Stimulated activated CD8-positive, alpha-beta memory T cell treated with anti-CD3 and anti-CD28 coated beads, Interleukin-15, amount 100 ng/mL, for 4 hours (primary cell): ENCODE measurements at regions not wholly inside any gene's neighbourhood (a gene's known extent, or its start where the extent isn't known, plus 50 kb on each side); places are given as distances from the start of the nearest gene placed in this dataset.
"Not testable (repeated sequence)": the region's sequence is repeated elsewhere in the genome, so short reads cannot be mapped to it uniquely, and the experiment has no call there.

Experiments
- DNase-seq, 2 donors: peaks; one replicate each; pipeline ENCODE4 v3.0.0-alpha.2; 2020; ENCODE audit warnings: low read depth in 2 of 2

DNA sequence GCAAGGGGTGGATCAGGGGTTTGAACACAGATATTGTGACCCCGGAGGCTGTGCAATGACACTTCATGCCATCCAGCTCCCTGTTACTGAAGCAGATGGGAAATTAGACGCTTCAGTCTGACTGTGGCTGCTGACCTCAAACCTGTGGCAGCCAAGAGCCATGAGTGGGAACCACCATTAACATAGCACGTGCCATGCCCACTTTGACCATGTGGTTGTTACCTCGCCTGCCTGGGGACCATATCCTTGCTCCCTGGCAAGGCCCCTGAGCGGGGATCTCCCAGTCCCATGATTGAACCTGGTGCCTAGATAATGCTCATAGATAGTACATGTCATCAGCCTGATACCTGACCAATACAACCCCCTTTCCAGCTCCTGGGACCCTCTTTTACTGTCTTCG lies 68.9 kb downstream of the CYP26B1 start:
- no peak for DNase-seq

DNA sequence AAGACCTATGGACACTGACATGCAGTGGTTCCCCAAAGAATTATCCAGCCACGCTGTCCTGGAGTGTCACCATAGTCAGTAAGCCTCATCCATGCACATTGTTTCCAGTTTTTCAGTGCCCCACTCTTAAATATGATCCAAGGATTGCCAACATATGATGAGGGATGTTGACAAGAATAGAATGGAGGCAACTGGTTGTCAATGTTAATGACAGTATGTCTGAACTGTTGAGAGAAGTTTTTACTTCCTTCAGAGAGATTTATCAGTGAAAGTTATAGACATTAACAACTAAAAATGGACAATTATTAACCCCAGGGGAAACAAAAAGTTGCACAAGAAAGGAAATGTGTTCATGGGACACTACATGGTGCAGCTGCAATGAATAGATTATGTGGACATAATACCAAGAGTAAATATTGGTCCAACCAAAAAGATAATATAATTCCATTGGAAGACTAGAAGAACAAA lies 69.9 kb downstream of the CYP26B1 start:
- no peak for DNase-seq

DNA sequence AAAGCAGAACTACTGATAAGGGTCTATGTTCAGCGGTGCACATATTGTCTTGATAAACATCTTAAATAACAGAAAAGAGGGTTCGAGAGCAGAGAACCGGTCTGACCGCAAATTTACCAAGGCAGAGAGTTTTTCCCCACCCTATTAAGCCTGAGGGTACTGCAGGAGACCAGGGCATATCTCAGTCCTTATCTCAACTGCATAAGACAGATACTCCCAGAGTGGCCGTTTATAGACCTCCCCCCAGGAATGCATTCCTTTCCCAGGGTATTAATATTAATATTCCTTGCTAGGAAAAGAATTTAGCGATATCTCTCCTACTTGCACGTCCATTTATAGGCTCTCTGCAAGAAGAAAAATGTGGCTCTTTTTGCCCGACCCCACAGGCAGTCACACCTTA lies 74.3 kb downstream of the CYP26B1 start:
- DNase-seq, result not testable (repeated sequence)

DNA sequence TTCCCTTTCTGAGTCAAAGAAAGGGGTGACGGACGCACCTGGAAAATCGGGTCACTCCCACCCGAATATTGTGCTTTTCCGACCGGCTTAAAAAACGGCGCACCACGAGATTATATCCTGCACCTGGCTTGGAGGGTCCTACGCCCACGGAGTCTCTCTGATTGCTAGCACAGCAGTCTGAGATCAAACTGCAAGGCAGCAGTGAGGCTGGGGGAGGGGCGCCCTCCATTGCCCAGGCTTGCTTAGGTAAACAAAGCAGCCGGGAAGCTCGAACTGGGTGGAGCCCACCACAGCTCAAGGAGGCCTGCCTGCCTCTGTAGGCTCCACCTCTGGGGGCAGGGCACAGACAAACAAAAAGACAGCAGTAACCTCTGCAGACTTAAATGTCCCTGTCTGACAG lies 83.5 kb downstream of the CYP26B1 start:
- DNase-seq, result not testable (repeated sequence)

DNA sequence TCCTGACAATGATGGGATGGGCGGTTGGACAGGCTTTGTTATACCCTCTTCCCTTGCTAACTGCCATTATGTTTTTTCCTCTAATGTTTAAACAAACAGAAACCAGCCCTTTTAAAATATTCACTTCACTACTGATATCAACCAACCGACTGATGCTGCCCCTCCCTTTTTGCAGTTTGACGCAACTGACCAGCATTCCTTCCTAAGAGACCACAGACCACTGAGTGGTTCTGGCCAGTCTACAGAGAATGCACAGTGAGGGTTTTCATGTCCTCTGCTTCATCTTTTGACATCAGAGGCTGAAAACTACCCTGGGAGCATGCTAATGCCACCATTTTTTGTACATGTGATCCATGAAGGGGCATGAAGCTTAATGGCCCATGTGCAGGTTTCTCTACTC lies 85.3 kb downstream of the CYP26B1 start:
- DNase-seq, result no peak

DNA sequence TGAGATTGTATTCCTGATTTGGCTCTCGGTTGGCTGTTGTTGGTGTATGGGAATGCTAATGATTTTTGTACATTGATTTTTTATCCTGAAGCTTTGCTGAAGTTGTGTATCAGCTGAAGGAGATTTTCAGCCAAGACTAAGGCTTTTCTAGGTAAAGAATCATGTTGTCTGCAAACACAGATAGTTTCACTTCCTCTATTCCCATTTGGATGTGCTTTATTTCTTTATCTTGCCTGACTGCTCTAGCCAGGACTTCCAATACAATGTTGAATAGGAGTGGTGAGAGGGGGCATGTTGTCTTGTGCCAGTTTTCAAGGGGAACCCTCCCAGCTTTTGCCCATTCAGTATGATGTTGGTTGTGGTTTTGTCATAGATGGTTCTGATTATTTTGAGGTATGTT lies 90.4 kb downstream of the CYP26B1 start:
- no peak for DNase-seq

DNA sequence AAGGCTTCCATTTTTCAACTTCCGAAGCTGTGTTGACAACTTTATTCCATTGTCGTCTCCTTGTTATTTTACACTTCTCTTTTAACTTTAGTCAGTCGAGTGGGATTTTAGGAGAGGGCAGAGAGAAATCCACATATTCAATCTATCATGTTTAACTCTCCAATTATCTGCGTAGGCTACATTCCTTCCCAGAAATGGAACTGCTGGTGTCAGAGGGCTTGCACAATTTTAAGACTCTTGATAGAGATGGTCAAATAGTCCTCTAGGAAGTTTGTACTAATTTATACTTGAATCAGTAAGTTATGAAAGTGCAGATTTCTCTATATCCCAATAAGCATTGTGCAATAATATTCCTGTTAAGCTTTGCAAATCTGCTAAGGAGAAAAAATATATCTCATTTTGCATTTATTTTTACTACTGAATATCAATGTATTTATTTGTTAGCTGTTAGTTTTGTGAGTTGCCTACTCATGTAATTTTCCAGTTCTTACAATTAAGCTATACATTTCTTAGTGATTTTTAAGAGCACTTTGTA lies 95.6 kb downstream of the CYP26B1 start:
- DNase-seq, result no peak

DNA sequence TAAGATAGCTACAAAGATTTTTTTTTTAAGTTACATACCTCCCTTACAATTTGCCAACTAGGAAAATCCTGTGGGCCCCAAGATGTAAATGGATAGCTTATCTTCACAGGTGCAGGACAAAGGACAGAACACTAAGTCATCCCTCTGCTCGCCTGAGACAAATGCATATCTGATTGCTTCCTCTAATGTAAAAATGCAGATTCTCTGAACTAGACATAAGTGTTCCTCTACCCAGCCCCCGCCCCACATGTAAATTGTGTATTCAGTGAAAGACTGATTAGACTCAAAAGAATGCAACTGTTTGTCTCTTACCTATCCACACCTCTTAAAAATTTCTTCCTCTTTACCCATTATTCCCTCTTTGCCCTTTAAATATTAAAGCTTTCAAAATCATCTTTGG lies 96.5 kb downstream of the CYP26B1 start:
- no peak for DNase-seq

DNA sequence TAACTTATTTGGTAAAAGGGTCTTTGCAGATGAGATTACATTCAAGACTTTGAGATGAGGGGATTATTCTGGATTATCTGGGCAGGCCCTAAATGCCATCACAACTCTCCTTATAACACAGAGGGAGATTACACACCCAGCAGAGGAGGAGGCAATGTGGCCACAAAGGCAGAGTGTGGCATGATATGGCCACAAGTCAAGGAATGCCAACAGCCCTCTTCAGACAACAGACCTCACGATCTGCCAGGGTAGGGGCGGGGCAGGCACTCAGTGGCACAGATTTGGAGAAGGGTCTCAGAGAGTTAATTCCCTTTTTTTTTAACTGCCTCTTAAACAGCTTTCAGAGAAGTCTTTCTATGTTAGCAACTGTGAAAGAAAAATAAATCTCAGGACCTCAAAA lies 96.9 kb downstream of the CYP26B1 start:
- DNase-seq, result no peak

DNA sequence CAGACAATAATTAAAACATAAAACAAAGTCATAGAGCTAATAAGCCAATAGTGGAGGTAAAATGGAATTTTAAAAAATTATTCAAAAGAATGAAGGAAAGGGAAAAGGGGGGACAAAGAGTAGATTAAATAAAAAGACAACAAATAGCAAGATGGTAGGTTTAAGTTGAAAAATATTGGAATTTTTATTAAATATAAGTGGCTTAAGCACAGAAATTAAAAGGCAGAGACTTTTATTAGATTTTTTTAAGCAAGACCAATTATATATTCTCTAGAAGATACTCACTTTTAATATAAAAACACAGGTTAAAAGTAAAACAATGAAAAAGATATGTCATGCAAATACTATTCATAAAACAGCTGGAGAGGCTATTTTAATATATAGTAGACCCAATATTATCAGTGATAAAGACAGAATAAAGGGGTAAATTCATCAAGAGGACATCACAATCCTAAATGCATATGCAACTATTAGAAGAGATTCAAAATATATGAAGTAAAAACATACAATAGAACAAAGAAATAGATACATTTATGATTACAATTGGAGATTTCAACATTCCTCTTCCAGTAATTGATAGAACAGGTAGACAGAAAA lies 98.7 kb downstream of the CYP26B1 start:
- DNase-seq, result no peak

DNA sequence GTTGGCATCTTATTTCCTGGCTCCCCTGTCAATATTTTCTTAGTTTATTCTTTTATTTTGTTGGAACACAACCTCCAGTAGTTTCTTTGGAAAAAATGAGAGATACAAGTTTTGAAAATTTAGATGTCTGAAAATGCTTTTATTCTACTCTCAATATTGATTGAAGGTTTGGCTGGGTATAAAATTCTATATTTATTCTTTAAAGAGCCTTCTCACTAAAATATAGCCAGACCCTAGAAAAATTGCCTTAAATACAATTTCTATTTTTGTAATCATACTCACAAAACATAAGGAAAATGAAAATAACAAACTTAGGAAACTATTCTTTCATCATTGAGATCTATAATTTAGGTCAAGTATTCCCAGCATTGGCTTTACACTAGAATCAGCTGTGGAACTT lies 103.7 kb downstream of the CYP26B1 start:
- DNase-seq, result no peak

DNA sequence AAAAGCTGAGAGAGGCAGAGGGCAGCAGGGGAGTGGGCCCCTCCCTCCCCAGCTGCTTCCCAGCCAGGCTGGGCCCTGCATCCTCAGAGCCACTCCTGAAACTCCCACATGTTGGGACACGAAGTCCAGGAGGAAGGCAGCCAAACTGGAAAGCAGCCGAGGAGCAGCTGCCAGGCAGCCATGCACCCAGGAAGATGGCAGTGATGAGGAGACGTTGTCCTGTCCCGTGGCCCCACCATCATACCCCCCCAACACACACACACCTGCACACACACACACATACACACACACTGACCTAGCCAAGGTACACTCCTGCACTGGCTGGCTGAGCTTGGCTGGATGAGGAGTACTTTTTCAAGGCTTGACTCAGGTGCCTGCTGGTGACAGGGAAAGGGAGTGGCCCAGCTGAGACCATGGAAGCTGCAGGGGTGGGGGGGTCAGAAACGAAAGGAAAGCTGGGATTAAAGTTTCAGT lies 106.0 kb downstream of the CYP26B1 start:
- DNase-seq, result no peak

DNA sequence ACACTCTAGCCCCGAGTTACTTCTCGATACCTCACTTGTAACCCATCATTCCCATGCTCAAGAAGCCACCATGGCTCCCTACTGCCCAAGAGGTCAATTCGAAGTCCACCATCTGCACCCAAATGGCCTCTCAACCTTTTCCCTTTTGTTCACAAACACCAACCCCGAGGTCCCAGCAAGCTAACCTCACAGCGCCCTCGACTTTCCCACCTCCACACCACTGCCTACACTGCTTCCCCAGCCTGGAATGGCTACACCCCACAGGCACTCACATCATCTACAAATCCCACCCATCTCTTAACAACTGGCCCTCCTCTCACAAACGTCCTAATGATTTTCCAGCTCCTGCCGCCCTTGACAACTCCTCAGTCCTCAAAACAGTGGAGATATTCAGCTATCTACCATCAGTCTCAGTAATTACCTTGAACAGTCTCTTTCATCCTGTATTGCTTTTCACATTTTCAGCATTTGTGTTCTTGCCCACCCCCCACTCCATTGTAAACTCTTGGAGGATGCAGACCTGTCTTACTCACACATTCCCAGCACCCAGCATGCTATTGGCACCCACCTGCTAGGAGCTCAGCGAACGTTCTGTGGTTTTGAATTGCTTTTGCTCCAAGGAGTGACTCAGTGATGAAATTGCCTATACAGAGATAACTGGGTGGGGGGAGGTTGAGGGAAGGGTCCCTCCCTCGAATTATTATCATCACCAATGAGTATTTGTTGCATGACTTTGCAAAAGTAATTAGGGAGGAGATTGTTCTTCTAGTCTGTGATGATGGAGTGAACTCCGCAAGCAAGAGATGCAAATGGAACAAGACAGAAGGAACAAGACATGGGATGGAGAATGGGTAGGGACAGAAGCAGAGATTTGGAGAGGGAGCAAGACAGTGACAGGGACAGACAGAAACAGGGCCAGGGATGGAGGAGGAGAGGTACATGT lies 106.8 kb downstream of the CYP26B1 start:
- DNase-seq, result no peak

DNA sequence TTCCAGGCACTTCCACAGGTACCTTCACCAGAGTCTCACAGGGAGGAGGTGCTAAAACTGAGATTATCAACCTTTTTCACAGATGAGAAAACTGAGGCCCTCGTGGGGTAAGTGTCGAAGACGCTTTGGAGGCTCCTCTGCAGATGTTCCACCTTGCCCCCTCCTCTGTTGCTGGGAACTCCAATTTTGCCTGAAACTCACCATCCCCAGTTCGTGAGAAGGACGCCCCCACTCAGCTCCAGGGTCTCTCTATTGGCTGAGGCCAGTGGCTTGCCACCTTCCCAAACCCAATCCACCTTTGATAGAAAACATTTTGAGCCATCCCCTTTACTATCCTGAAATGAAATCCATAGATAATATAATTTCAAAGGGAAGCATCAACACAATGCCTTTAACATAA lies 109.1 kb downstream of the CYP26B1 start:
- DNase-seq, result no peak

DNA sequence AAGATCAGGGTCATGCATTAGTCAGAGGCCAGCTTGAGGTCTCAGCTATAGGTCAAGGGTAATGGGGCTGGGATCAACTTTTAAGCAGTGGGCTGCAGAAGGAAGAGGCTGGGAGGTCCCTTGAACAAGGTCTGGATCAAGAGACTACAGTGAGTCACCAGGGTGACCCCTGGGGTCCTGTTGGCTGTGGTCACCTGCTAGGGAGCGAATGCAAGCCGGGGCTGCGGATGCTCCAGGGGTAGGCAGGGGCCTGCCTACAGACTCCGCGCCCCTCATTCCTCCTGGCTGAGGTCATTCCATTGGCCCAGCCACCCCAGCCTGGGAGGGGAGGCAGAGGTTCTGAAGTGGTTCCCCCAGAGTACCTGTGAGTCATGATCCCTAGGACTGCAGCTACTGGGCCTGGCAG lies 110.4 kb downstream of the CYP26B1 start:
- DNase-seq, result no peak

DNA sequence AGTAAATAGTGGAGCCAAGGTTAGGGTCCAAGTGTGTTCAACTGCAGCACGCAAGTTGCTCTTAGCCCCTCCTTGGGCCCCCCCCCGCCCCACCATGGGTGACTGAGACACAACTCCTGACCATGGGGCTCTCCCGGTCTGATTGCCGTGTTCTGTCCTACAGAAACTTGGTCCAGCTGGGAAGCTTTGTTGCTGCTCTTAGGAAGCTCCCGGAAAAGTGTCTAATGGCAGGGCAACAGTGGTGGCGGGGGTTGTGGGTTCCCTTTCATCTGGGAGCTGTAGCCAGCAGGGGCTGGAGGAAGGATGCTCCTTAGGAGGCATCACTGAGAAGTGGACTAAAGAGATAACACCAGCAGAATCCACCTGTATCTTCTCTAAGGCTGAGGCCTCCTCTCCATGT lies 111.1 kb downstream of the CYP26B1 start:
- no peak for DNase-seq

DNA sequence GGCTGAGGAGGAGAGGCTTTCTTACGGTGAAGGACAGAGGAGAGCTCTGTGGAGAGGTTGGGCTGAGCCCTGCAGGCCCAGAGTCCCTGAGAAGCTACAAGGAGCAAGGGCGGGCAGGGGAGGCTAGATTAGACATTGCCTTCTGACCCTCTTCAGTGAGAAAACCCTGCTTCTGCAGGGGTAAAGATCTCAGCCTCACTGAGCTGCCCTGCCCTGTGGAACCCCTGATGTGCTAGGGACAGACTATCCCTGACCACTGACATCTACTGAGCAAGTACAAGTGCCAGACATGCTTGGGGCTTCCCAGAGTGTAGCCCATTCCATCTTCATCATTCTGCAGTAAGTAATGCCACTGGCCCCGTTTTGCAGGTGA lies 111.5 kb downstream of the CYP26B1 start:
- no peak for DNase-seq

DNA sequence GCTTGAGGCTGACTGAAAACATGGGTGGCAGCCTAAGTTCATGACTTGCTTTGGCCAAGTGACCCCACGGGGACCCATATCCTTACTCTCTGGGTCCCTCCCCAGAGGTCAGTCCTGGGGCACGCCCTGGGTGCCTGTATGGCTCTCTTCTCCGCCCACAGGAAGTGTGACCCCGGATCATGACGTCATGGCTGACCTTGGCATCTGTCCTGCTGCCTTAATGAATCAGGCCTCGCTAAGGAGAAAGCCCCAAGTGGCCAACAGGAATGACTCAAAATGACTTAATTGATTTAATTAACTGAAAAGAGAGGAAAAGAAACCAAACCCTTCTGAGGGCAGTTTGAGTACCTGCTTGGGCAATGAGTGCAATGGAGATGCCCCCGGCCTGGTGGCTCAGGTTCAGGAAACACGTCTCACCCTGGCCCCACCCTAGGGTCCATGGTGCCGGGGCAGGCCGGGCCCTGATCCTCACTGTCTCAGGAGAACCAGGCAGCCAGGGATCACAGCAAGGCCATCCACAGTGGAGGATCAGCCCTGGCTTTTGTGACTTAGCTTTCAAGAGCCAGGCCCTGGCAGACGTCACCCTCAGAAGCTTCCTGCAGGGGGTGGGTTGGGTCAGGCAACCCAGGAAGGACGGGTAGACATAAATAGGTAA lies 112.0 kb downstream of the CYP26B1 start:
- no peak for DNase-seq

DNA sequence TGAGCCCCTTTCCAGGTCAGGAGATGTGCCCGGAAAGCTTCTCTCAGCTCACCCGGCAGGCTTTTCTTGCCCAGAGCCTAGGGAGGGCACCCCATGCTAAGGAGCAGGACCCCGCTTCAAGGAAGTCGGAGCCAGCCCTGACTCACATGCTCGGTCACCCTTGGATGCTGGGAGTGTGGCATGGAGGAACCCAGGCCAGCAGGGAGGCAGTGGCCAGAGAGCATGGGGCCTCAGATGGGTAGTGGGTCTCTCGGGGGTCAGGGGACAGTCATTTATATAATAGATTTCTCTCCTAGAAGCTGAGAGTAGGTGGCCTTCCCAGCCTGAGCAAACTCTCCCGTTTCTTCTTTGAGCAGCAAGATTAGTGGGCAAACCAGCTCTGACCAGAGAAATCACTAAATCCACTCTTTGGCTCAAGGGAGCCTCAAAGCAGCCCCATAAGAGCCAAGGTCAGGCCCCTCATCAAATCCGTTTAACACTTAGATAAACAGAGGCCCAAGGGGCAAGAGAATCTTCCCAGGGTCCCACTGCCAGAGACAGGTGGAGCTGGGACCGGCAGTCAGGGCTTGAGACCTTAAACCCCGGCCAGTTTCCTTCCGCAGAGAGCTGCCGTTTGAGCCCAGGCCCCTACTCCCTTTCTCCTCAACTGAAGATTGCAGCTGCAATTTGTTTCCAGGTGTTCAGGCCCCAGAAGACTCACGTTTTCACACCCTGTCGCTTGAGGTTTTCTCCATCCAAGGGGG lies 113.1 kb downstream of the CYP26B1 start:
- no peak for DNase-seq

DNA sequence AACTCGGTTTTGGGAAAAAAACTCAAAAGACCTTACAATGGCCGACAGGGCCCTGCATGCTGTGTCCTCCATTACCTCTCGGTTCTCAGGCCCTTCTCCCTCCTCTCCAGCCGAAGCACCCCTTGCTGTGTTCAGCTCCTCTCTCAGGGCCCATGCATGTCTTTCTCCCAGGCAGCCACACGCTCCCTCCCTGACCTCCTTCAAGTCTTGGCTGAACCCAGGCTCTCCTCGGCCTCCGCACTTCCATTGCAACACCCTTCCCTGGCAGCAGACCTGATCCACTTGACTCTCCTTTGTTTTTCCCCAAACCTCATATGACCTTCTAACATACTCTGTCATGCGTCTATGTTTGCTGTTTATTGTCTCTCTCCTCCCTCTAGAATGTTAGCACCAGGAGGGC lies 114.0 kb downstream of the CYP26B1 start:
- DNase-seq, result no peak

DNA sequence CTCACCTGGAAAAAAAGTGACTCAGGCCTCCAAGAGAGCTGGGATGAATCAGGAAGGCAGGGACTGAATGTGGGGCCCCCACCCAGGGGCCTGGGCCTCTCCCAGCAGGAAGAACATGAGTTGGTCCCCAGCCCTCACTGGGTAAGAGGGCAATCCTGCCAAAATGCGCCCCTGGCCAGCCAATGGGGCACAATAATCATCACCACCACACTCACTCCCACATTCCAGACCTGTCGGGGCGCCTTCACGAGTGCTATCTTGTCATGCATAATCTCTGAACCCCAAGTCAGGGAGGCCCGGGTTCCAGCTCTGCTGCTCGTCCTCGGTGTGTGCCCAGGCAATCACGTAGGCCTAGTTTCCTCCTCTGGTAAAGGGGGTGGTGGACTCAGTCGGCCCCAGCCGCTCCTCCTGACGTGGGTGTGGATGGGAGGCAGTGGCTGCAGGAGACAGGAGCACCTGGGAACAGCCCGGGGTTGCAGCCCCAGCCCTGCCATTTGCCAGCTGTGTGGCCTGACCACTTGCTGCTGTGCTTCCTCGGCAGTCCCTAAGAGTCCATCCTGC lies 115.1 kb downstream of the CYP26B1 start:
- DNase-seq, result no peak
